IPS-18a (cell line): ENCODE measurements at regions not wholly inside any gene's neighbourhood (a gene's known extent, or its start where the extent isn't known, plus 50 kb on each side); places are given as distances from the start of the nearest gene placed in this dataset.

Experiments used
- H3K27ac ChIP-seq: one replicate; pipeline ENCODE4 v1.5.1; 2013; ENCODE audit warnings: low read length
- H3K27me3 ChIP-seq: one replicate; pipeline ENCODE4 v1.6.1; 2013; ENCODE audit warnings: mild to moderate bottlenecking, low read length; ENCODE audit not compliant: control insufficient read depth, insufficient read depth
- H3K36me3 ChIP-seq: one replicate; pipeline ENCODE4 v1.6.1; 2013; ENCODE audit warnings: low read depth, low read length; ENCODE audit not compliant: control insufficient read depth
- H3K4me1 ChIP-seq: one replicate; pipeline ENCODE4 v1.6.1; 2013; ENCODE audit warnings: low read depth, low read length; ENCODE audit not compliant: control insufficient read depth
- H3K4me3 ChIP-seq: one replicate; pipeline ENCODE4 v1.5.1; 2013; ENCODE audit warnings: low read length
- H3K9ac ChIP-seq: one replicate; pipeline ENCODE4 v1.6.1; 2013; ENCODE audit warnings: mild to moderate bottlenecking, low read length, moderate library complexity
- H3K9me3 ChIP-seq: one replicate; pipeline ENCODE4 v1.6.1; 2013; ENCODE audit warnings: low read depth, low read length; ENCODE audit not compliant: control insufficient read depth

- no peak overlapping the region for H3K4me3 ChIP-seq
- H3K27me3 ChIP-seq: no peaks in the 10 kb centered on the region
- H3K9me3 ChIP-seq: no peaks in the 10 kb centered on the region
- H3K9ac ChIP-seq: no peak overlapping the region
- H3K36me3 ChIP-seq: no peaks in the 10 kb centered on the region
- H3K4me1 ChIP-seq: no peaks in the 10 kb centered on the region
- H3K27ac ChIP-seq: no peak overlapping the region
Observed at GRCh38 chr22:47630741-47631534, 868.5 kb downstream of the TBC1D22A start.

GRCh38 chr22:47629791-47630655 lies 867.6 kb downstream of the TBC1D22A start:
- Histone ChIP-seq H3K27me3 (no peaks in the 10 kb centered on the region), H3K4me1 (no peaks in the 10 kb centered on the region), H3K9me3 (no peaks in the 10 kb centered on the region), H3K9ac (no peak overlapping the region), H3K27ac (no peak overlapping the region), H3K36me3 (no peaks in the 10 kb centered on the region), H3K4me3 (no peak overlapping the region)

DNA sequence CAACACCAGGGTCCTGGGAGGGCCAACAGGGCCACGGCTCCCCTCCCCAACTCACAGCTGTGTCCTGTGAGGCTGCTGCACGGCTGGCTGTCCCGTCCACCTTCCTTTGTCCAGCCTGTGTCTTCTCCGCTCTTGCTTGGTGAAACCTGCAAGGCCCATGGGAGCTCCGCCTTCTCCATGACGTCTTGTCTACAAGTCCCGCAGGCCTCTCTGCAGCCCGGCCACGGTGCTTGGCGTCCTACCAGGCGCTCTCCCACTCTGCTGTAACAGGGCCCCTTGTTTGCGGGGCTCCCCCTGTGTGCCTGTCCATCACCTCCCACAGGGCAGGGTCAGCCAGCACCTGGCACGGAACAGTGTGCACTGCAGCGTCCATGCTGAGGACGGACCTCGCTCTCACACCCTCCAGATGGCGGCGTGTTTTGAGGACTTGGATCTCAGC lies 866.8 kb downstream of the TBC1D22A start:
- H3K9ac ChIP-seq: no peak overlapping the region
- no peak overlapping the region for H3K27ac ChIP-seq
- no peaks in the 10 kb centered on the region for H3K36me3 ChIP-seq
- H3K27me3 ChIP-seq: no peaks in the 10 kb centered on the region
- no peak overlapping the region for H3K4me3 ChIP-seq
- no peaks in the 10 kb centered on the region for H3K9me3 ChIP-seq
- H3K4me1 ChIP-seq: no peaks in the 10 kb centered on the region

DNA sequence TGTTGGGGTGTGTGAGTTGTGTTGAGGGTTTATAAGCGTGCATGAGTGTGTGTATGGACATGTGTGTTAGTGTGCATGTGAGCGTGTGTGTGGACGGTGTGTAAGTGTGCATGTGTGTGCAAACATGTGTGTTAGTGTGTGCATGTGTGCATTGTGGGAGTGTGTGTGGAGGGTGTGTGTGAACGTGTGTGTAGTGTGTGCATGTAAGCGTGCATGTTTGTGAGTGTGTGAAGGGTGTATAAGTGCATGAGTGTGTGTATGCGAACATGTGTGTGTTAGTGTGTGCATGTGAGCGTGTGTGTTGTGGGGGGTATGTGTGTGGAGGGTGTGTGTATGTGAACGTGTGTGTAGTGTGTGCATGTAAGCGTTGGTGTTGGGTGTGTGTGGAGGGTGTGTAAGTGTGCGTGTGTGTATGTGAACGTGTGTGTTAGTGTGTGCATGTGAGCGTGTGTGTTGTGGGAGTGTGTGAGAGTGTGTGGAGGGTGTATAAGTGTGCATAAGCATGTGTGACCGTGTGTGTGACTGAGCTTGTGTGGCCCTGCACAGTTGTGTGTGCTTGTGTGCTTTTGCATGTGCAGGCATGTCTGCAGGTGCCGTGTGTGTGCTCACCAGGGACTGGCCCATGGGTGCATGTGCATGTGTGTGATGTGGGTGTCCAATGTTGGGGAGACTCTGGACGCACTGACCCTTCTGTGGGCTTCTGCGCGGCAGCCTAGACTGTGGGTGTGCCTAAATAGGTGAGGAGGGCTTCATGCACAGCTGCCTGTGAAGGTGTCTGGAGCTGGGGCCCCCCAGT lies 866.2 kb downstream of the TBC1D22A start:
- H3K4me1 ChIP-seq: no peaks in the 10 kb centered on the region
- H3K9ac ChIP-seq: no peak overlapping the region
- no peak overlapping the region for H3K4me3 ChIP-seq
- H3K9me3 ChIP-seq: no peaks in the 10 kb centered on the region
- no peak overlapping the region for H3K27ac ChIP-seq
- no peaks in the 10 kb centered on the region for H3K27me3 ChIP-seq
- no peaks in the 10 kb centered on the region for H3K36me3 ChIP-seq

GRCh38 chr22:47627556-47628253 lies 865.3 kb downstream of the TBC1D22A start:
- no peak overlapping the region for H3K27ac ChIP-seq
- no peaks in the 10 kb centered on the region for H3K4me1 ChIP-seq
- H3K9me3 ChIP-seq: no peaks in the 10 kb centered on the region
- H3K4me3 ChIP-seq: no peak overlapping the region
- no peak overlapping the region for H3K9ac ChIP-seq
- H3K27me3 ChIP-seq: no peaks in the 10 kb centered on the region
- no peaks in the 10 kb centered on the region for H3K36me3 ChIP-seq

- H3K36me3 ChIP-seq: no peaks in the 10 kb centered on the region
- no peak overlapping the region for H3K9ac ChIP-seq
- H3K9me3 ChIP-seq: no peaks in the 10 kb centered on the region
- H3K4me1 ChIP-seq: no peaks in the 10 kb centered on the region
- no peaks in the 10 kb centered on the region for H3K27me3 ChIP-seq
- H3K4me3 ChIP-seq: no peak overlapping the region
- no peak overlapping the region for H3K27ac ChIP-seq
Observed at GRCh38 chr22:47626428-47627390, 864.3 kb downstream of the TBC1D22A start.

GRCh38 chr22:47625531-47626427 lies 863.3 kb downstream of the TBC1D22A start:
- H3K9me3 ChIP-seq: no peaks in the 10 kb centered on the region
- H3K4me1 ChIP-seq: no peaks in the 10 kb centered on the region
- no peak overlapping the region for H3K27ac ChIP-seq
- no peaks in the 10 kb centered on the region for H3K27me3 ChIP-seq
- H3K4me3 ChIP-seq: no peak overlapping the region
- no peaks in the 10 kb centered on the region for H3K36me3 ChIP-seq
- H3K9ac ChIP-seq: no peak overlapping the region

DNA sequence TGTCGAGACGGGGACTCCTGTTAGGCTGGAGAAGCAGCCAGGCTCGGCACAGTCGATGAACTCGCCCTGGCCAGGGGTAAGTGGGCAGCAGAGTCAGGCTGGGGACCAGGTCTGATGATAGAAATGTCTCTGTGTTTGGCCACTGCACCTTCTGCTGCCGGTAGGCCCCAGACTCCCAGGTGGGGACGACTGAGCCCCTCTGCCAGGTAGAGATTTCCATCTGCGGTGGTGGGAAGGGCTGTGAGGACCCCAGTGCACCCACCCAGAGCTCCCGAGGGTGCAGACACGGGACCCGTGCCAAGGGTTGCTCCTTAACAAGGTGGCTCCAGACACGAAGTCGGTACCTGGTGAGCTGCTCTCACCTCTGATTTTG lies 862.5 kb downstream of the TBC1D22A start:
- Histone ChIP-seq H3K4me1 (no peaks in the 10 kb centered on the region), H3K4me3 (no peak overlapping the region), H3K27ac (no peak overlapping the region), H3K36me3 (no peaks in the 10 kb centered on the region), H3K27me3 (no peaks in the 10 kb centered on the region), H3K9me3 (no peaks in the 10 kb centered on the region), H3K9ac (no peak overlapping the region)

- Histone ChIP-seq H3K27me3 (no peaks in the 10 kb centered on the region), H3K4me1 (no peaks in the 10 kb centered on the region), H3K36me3 (no peaks in the 10 kb centered on the region), H3K9ac (no peak overlapping the region), H3K9me3 (no peaks in the 10 kb centered on the region), H3K27ac (no peak overlapping the region), H3K4me3 (no peak overlapping the region)
Observed at GRCh38 chr22:47624252-47625012, 862.0 kb downstream of the TBC1D22A start.
